HG03045 (cell line): ENCODE measurements at regions not wholly inside any gene's neighbourhood (a gene's known extent, or its start where the extent isn't known, plus 50 kb on each side); places are given as distances from the start of the nearest gene placed in this dataset.
"Not testable (repeated sequence)": the region's sequence is repeated elsewhere in the genome, so short reads cannot be mapped to it uniquely, and the experiment has no call there.

Experiments used
- ATAC-seq: cut with Tn5 transposase; IDR thresholded peaks from one replicate; pipeline ENCODE4 v1.9.1; 2021; ENCODE audit warnings: mild to moderate bottlenecking, moderate library complexity; ENCODE audit not compliant: unreplicated experiment

DNA sequence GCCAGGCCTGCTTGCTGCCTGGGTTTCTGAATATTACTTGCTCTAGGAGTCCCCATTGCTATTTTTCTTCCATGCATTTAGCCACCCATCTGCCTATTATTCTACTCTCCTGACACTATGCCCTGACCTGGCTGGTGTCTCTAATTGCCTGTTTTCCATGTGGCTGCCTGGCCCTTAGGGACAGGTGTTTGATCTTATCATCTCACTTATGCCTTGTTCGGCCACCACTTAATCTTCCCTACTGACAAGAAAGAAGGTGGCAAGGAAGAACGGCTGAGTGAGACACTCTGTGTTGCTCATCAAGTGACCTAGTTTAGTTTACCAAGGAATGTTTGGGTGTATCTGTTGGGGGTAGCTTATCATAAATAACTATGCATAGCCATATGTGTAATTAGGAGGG is 50.4 kb upstream of the RAPH1 start:
- ATAC-seq, result no peak

DNA sequence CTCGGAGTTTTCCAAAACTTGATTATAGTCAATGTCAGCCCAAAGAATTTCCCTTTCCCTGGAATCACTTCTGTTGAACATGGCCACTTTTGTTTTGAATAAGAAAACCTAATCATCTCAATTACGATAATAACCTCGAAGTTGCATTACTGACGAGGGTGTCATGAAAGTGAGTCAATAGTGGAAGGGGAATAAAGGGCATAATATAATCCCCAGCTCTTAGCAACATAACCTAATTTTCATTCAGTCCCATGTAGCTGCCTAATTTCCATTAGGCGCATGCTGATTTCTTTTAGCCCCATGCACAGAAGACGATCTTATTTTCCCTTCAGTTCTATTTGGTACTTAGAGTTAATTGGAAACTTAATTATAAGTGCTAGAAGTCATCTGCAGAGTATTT is 51.1 kb upstream of the RAPH1 start:
- no peak for ATAC-seq

DNA sequence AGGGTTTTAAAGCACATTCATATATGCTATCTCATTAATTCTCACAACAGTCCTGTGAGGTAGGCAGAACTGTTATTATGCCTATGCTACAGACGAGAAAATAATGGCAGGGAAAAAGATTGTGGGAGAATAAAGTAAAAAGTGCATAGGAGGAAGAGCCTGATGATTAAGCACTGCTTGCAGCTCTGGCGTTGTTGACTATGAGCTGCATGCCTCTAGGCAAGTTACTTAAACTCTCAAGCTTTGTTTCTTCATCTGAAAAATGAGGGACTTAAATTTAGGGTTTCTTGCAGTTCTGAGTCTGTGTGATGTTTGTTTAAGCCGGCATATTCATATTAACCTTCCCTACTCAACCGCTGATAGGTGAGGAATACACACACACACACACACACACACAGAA is 51.6 kb upstream of the RAPH1 start:
- ATAC-seq, result no peak

DNA sequence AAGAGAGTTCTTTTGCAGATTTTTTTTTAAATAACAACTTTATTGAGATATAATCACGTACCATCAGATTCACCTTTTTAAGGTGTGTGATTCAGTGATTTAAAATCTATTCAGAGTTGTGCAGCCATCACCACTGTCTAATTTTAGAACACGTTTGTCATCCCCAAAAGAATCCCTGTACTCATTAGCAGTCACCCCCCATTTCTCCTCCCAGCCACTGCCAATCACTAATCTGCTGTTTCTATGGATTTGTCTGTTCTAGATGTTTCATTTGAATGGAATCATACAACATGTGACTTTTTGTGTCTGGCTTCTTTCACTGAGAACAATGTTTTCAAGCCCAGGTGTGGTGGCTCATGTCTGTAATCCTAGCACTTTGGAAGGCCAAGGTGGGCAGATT is 55.4 kb upstream of the RAPH1 start:
- no peak for ATAC-seq

DNA sequence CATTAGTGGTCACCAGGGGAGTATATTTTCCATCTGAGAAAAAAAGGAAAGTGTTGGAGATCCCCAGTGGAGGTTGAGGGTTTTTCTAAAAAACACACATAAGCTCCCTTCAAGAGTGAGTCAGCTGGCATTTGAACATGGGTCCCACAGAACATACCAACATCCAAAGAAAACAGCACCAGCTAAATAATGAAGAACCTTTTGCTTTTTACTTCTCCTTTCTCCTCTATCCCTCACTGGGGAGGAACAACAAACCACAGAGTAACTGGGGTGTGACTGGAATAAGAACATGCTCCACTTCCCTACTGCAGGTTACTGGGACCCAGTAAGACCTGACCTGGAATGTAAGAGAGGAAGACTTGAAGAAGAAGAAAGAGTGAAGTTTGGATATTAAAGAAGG is 56.5 kb upstream of the RAPH1 start:
- ATAC-seq, result no peak

DNA sequence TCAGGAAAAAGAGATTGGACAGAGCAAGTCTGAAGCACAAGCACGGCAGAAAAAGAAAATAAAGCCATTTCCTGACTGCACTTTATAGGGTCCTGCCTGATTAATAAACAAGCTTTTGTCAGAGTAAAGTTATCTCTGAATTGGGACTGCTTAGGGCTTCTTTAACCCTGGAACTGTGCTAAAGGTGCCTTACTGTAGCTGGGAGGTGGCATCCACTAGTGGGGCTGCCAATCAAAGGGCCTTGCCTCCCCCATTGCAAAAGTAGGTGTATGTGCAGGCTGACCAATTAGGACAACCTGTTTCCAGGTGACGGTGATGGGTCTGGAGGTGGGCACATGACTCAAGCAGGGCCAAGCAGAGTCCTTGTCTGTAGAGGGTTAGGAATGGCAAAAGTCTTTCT is 57.4 kb upstream of the RAPH1 start:
- no peak for ATAC-seq

DNA sequence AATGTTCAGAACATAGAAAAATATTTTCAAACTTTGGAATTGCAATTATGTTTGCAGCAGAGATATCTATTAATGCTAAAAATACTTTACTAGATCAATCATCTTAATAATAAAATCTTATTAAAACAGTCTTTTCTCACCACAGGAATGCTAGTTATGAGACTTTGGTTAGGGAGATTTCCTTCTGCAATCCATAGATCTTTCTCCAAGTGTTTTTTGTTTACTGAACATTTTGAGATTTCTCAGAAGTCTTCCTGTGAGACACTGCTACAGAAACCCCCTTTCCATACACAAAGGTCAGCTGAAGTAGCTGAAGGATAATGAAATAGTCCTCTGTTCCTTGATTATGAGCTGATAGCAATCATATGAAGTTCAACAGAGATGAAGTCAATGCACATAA is 59.4 kb upstream of the RAPH1 start:
- no peak for ATAC-seq

DNA sequence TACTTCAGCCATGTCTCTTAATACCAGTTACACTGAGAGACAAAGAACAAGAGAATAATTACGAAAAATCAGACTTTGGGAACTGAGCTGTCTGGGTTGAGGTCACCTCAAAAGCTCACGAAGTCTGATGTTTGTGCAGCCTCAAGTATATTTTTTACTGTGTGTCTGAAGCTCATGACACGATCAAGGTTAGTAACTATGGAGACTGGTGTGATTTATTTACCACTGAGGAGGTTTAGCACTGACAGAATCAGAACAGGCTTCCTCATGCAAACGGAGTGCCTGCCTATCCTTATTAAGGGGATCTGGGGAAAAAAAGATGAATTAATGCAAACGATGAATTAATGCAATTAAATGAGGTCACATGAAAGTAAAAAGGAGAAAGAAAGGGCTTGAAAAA is 61.1 kb upstream of the RAPH1 start:
- no peak for ATAC-seq

DNA sequence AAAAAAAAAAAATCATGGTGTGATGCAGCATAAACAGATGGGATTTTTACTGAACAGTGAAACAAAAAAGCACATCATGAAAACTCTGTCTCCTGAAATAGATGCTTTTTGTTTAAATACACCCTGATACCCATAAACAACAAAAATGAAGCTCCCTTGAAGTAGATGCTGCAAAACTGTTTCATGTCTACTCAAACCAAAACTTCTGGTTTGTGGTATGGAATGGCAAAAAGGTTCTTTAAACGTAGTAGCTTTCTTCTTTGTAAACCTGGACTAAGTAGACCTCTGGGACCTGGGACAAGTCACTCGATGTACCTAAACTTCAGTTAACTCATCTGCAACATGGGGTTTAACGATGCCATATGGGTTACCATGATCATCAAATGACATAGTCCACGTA is 64.4 kb upstream of the RAPH1 start:
- ATAC-seq, result peak; percentile 64

DNA sequence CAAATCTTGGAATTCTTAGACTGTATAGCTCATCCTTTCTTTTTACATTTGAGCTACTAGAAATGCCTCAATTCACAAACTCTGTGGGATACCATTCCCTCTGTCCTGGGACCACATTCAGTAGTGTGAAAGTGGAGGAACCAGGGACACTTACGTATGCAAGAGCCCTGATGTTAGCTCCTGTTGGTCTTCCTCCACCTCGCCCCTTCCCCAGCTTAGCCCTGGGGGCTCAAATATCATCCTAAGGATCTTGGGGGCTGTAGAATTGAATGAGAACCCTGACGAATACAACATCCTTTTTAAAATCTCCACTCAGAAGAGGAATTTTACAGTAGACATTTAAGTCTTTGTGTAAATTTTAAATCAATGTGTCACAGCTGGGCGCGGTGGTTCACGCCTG is 65.2 kb upstream of the RAPH1 start:
- ATAC-seq, result no peak

DNA sequence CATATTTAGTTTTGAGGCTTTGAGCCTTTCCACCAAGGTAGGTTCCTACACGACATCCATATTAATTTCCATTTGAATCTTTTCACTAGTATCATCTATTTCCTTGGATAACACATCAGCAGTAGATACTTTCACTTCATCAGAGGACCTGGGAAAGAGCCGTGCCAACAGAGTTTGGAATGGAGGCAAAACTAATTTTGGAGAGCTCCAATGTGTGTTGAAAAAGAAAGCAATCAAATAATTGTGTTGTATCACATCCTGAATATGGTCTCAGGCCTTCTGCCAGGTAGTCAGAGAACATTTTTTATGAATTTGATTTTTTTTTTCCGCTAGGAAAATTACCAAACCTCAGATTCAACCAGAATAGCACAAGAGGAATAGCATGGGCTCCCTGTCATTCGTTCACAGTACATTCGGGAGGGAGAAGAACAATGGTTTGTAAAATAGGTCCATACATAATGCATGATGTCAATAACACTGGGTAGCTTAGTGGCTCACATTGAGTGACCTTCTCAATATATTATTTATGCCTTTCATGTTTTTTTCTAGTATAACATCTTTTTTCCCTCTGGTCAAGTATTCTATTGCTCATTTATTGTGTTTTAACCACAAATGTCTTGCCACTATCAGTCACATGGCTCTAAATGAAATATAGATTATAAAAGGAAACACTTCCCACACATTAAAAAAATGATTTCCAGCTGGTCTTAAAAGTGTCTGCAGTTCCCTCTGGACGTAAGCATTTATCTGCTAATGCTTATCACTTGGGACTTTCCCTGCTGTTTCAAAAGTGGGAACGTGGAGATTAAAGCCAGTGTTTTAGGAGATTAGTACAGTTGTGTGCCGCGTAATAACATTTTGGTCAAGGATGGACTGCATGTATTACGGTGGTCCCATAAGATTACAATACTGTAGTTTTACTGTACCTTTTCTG is 68.6 kb upstream of the RAPH1 start:
- ATAC-seq, result no peak

DNA sequence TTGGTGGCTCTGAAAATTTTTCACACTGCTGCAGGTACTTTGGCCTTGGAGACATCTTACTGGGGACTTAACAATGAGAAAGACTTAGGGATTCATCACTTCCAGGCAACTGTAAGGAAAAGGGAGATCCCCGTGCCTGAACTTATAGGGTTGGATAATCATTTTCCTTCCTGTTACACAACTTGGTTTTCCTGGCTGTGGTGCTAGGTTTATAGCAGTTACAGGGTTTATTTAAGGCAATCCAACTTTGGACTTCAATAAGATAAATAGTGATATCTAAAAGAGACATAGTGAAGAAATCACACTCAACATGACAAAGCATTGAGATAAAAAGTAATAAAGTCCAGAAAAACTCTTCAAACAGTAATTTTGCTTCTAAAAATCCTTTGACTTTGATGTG is 70.2 kb upstream of the RAPH1 start:
- ATAC-seq, result no peak

DNA sequence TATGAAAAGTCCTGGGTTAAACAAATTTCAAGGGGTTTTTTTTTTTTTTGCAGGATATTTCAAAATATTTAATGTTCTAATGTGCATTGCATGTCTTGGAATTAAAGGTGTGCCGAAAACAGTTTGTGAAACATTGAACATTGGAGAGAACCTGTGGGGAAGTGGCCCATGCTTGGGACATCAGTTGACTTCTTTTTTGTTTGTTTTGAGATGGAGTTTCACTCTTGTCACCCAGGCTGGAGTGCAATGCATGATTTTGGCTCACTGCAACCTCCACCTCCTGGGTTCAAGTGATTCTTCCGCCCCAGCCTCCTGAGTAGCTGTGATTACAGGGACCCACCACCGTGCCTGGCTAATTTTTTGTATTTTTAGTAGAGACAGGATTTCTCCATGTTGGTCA is 71.0 kb upstream of the RAPH1 start:
- ATAC-seq, result no peak

DNA sequence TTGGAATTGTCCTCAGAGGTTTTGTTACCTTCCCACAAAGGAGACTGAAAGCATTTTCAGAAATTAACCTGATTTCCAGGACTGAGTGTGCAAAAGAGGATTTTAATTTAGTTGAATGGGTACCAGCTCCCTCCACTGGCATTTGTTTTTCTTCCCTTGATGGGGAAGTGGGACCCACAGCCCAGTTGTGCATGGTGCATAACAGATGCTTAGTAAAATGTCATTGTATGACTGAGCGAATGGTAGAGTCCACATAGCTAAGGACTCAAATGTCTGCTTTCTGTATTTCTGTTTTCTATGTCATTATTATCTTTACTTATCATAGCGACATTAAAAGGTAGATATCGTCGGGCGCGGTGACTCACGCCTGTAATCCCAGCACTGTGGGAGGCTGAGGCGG is 75.5 kb upstream of the RAPH1 start:
- no peak for ATAC-seq

DNA sequence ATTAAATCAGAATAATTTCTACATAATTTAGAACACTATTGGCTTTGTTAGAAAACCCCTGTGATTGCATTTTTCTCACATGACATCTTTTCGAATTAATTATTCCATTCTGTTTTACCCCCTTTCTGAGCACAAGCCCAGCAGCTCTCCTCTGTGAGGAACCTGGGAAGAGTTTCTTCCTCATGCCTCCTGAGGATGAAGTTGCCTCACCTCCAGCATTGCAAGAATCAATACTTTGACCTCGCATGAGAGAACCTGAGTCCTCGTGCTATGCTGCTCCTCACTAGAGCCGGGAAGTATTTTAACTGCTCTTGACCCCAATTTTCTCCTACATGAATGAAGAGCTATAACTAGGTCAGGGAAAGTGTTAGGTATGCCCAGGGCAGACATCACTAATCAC is 77.1 kb upstream of the RAPH1 start:
- no peak for ATAC-seq

DNA sequence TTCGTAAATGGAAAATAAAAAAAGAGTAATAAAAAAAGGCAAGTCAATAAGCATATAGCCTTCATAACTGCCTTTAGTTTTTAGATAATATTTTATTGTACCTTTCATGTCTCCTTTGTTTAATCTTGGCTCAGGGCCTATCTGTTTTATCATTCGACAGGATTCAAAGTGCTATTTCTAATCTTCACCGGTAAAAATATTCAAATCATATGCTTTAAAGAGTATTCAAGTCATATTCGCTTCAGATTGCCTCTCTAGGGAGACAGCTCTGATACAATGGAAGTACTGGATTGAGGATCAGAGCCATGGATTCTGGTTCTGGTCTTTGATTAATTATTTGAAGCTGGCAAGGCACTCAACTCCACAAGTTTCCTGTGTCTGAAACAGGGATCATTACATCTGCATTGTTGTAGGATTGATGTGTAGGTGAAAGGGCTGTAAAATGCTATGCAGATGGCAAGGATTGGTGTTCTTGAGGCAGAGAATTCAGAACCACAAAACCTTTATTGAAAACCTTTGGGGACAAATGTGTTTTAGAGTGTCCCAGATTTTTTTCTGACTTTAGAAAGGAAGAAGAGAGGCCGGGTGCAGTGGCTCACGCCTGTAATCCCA is 84.3 kb upstream of the RAPH1 start:
- ATAC-seq, result no peak

DNA sequence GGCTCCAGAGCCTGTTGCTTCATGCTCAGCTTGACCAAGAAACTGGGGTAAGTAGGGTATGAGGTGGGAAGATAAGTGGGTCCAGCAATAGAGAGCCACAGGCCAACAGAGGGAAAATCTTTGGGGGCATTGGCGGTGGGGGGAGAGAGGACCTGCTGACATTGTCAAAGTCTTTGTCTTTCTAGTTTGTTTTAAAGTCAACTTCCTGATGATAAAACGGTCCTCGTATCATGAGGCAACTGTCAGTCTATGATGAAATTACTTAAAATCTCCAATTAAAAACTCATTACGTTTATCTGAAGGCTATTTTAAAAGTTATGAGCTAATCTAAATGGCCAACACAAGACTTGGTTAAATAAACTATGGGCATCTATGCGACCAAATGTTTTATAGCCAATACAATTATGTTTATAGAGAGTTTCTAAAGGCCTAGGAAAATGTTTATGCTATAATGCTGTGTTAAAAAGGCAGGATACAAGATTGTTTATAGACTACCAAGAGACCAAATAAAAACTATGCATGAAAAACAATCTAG is 84.4 kb upstream of the CD28 start:
- no peak for ATAC-seq

DNA sequence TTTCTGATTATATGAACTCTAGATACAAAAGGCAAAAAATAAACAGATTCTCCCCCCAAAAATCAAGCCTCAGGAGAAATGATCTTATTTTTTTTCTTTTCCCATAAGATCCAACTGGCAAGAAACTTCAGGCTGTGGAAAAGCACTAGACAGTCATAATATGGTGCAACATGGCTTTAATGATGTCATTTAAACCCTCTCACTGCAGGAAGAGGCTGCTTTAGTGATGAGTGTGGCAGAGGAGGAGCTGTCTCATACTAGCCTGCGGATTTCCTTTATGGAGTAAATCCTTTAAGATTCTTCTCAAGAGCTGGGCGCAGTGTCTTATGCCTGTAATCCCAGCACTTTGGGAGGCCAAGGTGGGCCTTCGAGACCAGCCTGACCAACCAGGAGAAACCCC is 83.3 kb upstream of the CD28 start:
- no peak for ATAC-seq

DNA sequence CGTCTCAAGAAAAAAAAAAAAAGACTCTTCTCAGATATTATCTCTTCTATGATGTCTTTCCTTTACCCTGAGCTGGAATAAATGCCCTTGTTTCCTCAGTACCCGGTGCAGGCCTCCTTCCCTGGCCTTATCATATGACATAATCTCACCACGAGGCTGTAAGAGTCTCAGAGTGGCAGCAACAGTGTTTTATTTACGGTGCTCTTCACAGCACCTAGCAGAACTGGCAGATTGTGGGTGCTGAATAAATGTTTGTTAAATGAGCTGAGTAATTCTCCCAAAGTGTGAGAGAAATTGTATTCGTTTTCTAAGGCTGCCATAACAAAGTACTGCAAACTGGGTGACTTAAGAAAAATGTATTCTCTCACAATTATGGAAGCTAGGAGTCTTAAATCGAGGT is 82.8 kb upstream of the CD28 start:
- no peak for ATAC-seq

DNA sequence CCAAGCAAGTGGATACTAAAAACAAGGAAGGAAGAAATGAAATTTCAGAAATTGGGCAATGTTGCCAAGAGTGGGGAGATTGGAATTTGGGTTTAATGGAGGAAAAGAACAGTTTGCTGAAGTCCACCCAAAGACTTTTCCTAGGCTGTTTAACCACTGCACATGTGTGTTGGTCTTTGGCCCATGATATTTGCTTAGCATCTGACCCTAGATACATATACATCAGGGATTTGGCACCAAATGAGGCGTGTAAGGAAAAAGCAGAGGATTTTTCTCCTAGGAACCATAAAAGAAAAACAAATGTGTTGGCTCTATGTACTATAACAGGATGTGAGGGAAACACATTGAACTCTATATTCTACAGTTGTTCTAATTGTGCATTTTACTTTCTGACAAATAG is 80.7 kb upstream of the CD28 start:
- ATAC-seq, result no peak

DNA sequence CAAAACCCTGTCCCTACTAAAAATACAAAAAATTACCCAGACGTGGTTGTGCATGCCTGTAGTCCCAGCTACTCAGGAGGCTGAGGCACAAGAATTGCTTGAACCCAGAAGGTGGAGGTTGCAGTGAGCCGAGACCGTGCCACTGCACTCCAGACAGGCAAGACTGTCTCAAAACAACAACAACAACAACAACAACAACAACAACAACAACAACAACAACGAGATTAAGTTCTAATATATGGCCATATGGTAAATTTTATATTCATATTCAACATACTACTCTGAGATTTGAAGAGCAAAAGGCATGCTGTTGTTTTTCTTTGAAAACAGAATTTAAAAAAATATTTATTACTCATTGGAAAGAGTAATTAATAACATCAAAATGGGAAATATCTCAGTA is 80.2 kb upstream of the CD28 start:
- not testable (repeated sequence) for ATAC-seq

DNA sequence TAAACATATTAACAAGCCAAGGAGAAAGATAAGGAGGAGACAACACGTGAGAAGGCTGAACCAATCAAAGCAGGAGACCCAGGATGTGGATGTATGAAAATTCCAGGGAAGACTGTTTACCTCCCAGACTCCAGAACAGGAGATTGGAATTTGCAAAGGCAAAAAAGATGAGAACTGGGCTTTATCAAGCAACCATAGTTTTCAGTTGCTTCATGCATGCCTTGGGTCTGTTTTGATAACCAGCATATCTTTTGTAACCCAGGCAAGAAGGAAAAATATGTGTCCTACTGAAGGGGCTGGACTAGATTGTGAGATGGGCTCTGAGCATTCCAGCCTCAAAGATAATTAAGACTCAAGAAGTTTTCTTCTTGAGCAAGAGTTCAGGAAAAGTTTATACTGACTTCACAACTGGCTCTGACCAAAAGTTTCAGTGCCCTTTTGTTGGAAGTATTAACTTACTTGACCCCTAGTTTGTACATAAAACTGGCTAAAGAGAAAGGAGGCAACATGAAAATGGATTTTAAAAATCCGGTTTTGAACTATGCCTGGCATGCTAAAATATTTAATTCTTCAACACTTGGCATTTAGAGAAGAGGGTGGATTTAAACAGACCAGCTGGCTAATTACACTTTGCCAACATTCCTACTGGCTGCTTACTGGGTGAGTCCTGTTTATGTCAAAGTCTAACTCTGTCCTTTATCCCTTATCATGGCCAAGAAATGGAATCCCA is 79.3 kb upstream of the CD28 start:
- ATAC-seq, result no peak
